HCT116 (cell line): ENCODE measurements at regions not wholly inside any gene's neighbourhood (a gene's known extent, or its start where the extent isn't known, plus 50 kb on each side); places are given as distances from the start of the nearest gene placed in this dataset.
A peak's percentile ranks its signal among the peaks of the same experiment; 100 is the strongest.

Source experiments
- ATAC-seq: fragments of 200-7000 bp; cut with Tn5 transposase; 2 replicates; pipeline ENCODE4 v1.9.1; 2020; ENCODE audit warnings: mild to moderate bottlenecking, moderate library complexity
- BruUV-seq: library from RNA; stranded (reverse); fragments of 400-500 nt; replicated peaks from 2 replicates; lab custom pipeline; 2021; lab: Mats Ljungman, UMichigan
- CTCF ChIA-PET: fragments of 300-600 bp; sonication (Branson Sonifier 250); formaldehyde crosslinking; loops from one replicate; lab custom pipeline; 2021; ENCODE audit warnings: antibody characterized with exemption; lab: Charles Lee
- POLR2A ChIA-PET: fragments of 300-600, 350-600 bp; sonication (Branson Sonifier 250); formaldehyde crosslinking; loops from one replicate; lab custom pipeline; 2021; ENCODE audit warnings: antibody characterized with exemption; lab: Charles Lee
- RAD21 ChIA-PET, 2 experiments: fragments of 300-600 bp; sonication (Branson Sonifier 250); formaldehyde crosslinking; loops; one replicate each; lab custom pipeline; 2023; ENCODE audit warnings: low total read pairs in 2 of 2; ENCODE audit not compliant: uncharacterized antibody in 2 of 2, unreplicated experiment in 2 of 2, low non-redundant PET in 1 of 2; lab: Charles Lee
- DNase-seq: peaks from one replicate; pipeline ENCODE4 v3.0.0-alpha.2; 2010; ENCODE audit warnings: low read depth, low spot score
- H2AFZ ChIP-seq: fragments of 200-600 bp; shearing (Covaris generic), sonication (generic); 2 replicates; pipeline ENCODE4 v1.6.1; 2017; ENCODE audit warnings: low read depth, mixed run types, mixed read lengths, antibody characterized with exemption, low read length; ENCODE audit not compliant: poor library complexity, severe bottlenecking
- H3K27ac ChIP-seq: 2 replicates; pipeline ENCODE4 v1.5.1; 2012; ENCODE audit warnings: low read depth, low read length
- H3K27me3 ChIP-seq: fragments of 200-600 bp; sonication (generic); 2 replicates; pipeline ENCODE4 v1.6.1; 2016; ENCODE audit warnings: mixed run types, low read length, mixed read lengths; ENCODE audit not compliant: insufficient read depth
- H3K36me3 ChIP-seq, 2 experiments: fragments of 200-500 bp in 1 of 2; fragments of 200-600 bp in 1 of 2; sonication (Bioruptor generic) in 1 of 2; sonication (generic) in 1 of 2; 2 replicates each; pipeline versions ENCODE4 v1.5.1 to v1.6.1; 2014 to 2016; ENCODE audit warnings: low read length in 2 of 2, inconsistent platforms in 1 of 2, mixed read lengths in 1 of 2, mixed run types in 1 of 2; ENCODE audit not compliant: insufficient read depth in 2 of 2, control insufficient read depth in 1 of 2
- H3K4me1 ChIP-seq, 2 experiments: fragments of 200-600 bp in 1 of 2; sonication (generic) in 1 of 2; 2 replicates each; pipeline versions ENCODE4 v1.5.1 to v1.6.1; 2012 to 2017; ENCODE audit warnings: low read length in 2 of 2, inconsistent platforms in 1 of 2, mild to moderate bottlenecking in 1 of 2, mixed read lengths in 1 of 2, mixed run types in 1 of 2, moderate library complexity in 1 of 2; ENCODE audit not compliant: insufficient read depth in 2 of 2, control insufficient read depth in 1 of 2
- H3K4me2 ChIP-seq: fragments of 200-600 bp; sonication (generic); 2 replicates; pipeline ENCODE4 v1.6.1; 2017; ENCODE audit warnings: mixed run types, low read length, mixed read lengths
- H3K4me3 ChIP-seq, 2 experiments: fragments of 200-600 bp in 1 of 2; sonication (generic) in 1 of 2; replicated peaks in 1 of 2; 2 replicates each; pipeline ENCODE4 v1.5.1; 2011 to 2016; ENCODE audit warnings: low read length in 2 of 2, control low read depth in 1 of 2, low read depth in 1 of 2, mild to moderate bottlenecking in 1 of 2, mixed read lengths in 1 of 2, mixed run types in 1 of 2
- H3K79me2 ChIP-seq: fragments of 200-600 bp; sonication (generic); 2 replicates; pipeline ENCODE4 v1.6.1; 2017; ENCODE audit warnings: mild to moderate bottlenecking, mixed run types, low read length, moderate library complexity, mixed read lengths; ENCODE audit not compliant: insufficient read depth
- H3K9ac ChIP-seq: fragments of 200-600 bp; sonication (generic); 2 replicates; pipeline ENCODE4 v1.6.1; 2016; ENCODE audit warnings: low read length, mixed read lengths
- H3K9me2 ChIP-seq: fragments of 200-600 bp; sonication (generic), shearing (Covaris generic); 2 replicates; pipeline ENCODE4 v1.6.1; 2017; ENCODE audit warnings: mixed run types, mild to moderate bottlenecking, moderate library complexity; ENCODE audit not compliant: insufficient read depth
- H3K9me3 ChIP-seq, 2 experiments: fragments of 200-500 bp in 1 of 2; fragments of 200-600 bp in 1 of 2; sonication (Bioruptor generic) in 1 of 2; sonication (generic) in 1 of 2; 2 replicates each; pipeline ENCODE4 v1.6.1; 2014 to 2017; ENCODE audit warnings: low read length in 2 of 2, mixed read lengths in 2 of 2, inconsistent platforms in 1 of 2, low read depth in 1 of 2, mild to moderate bottlenecking in 1 of 2, mixed run types in 1 of 2, moderate library complexity in 1 of 2; ENCODE audit not compliant: control insufficient read depth in 1 of 2, insufficient read depth in 1 of 2
- H4K20me1 ChIP-seq: fragments of 200-600 bp; sonication (generic), shearing (Covaris generic); 2 replicates; pipeline ENCODE4 v1.6.1; 2017; ENCODE audit warnings: mixed run types, mild to moderate bottlenecking, moderate library complexity; ENCODE audit not compliant: insufficient read depth
- ATF3 ChIP-seq: IDR thresholded peaks from 2 replicates; pipeline ENCODE4 v1.6.1; 2012
- CEBPB ChIP-seq: IDR thresholded peaks from 2 replicates; pipeline ENCODE4 v1.6.1; 2012; ENCODE audit warnings: low read depth
- CTCF ChIP-seq, 3 experiments: fragments of 200-600 bp in 1 of 3; sonication (generic) in 1 of 3; IDR thresholded peaks in 2 of 3; conservative IDR thresholded peaks in 1 of 3; 2 replicates each; pipeline ENCODE4 v1.5.1; 2012 to 2017; ENCODE audit warnings: low read depth in 2 of 3, low read length in 2 of 3, antibody characterized with exemption in 1 of 3, borderline replicate concordance in 1 of 3, control low read depth in 1 of 3, mild to moderate bottlenecking in 1 of 3, mixed read lengths in 1 of 3, mixed run types in 1 of 3, moderate library complexity in 1 of 3; ENCODE audit not compliant: insufficient read depth in 1 of 3
- ELF1 ChIP-seq: IDR thresholded peaks from 2 replicates; pipeline ENCODE4 v1.6.1; 2012; ENCODE audit warnings: low read depth, borderline replicate concordance
- EZH2 ChIP-seq: fragments of 200-600 bp; sonication (generic); IDR thresholded peaks from 2 replicates; pipeline ENCODE4 v1.6.1; 2017; ENCODE audit warnings: antibody characterized with exemption, mixed run types
- EZH2phosphoT487 ChIP-seq: fragments of 200-600 bp; IDR thresholded peaks from 2 replicates; pipeline ENCODE4 v1.6.1; 2018; ENCODE audit warnings: antibody characterized with exemption, borderline replicate concordance
- FOSL1 ChIP-seq: IDR thresholded peaks from 2 replicates; pipeline ENCODE4 v1.6.1; 2012; ENCODE audit warnings: low read depth
- JUND ChIP-seq: IDR thresholded peaks from 2 replicates; pipeline ENCODE4 v1.6.1; 2012
- POLR2A ChIP-seq: IDR thresholded peaks from 2 replicates; pipeline ENCODE4 v1.7.0; 2011; ENCODE audit warnings: borderline replicate concordance; ENCODE audit not compliant: insufficient read depth, insufficient read length; ENCODE audit errors: extremely low read depth
- REST ChIP-seq: IDR thresholded peaks from 2 replicates; pipeline ENCODE4 v1.6.1; 2012; ENCODE audit warnings: low read depth
- ZFX ChIP-seq: fragments of 450-650 bp; IDR thresholded peaks from 2 replicates; pipeline ENCODE4 v1.6.1; 2017
- ZNF274 ChIP-seq: fragments of 200-500 bp; sonication (Bioruptor generic); IDR thresholded peaks from 2 replicates; pipeline ENCODE4 v1.6.1; 2014; ENCODE audit warnings: mild to moderate bottlenecking, low read depth, low read length, inconsistent platforms
- intact Hi-C: fragments of 100-400 bp; cut with micrococcal nuclease; formaldehyde crosslinking; loops from 2 replicates; pipeline ENCODE4 v1.10.0; 2022

GRCh38 chr14:37888234-37888633 is 292.8 kb downstream of the TTC6 start:
- intact Hi-C loops: no loop called here
- H3K4me1 ChIP-seq: no peaks in the 10 kb centered on the region
- no TSS peak for BruUV-seq
- RAD21 ChIA-PET: no interaction called here
- no peak for TF ChIP-seq JUND
- TF ChIP-seq CTCF (IDR thresholded peaks at IDR 0.05 in 2 of 3, conservative IDR thresholded peaks at IDR 0.05 in 1 of 3; ENCODE audit: borderline replicate concordance in 1 of 3, insufficient read depth in 1 of 3, low read depth in 2 of 3, low read length in 2 of 3): peak in 1 of 3 experiments; percentile 10; a peak in 1 of 6 replicates
- TF ChIP-seq, all 23 proteins: peak for 1
- Histone ChIP-seq H3K4me3 (no peak overlapping the region), H3K36me3 (no peaks in the 10 kb centered on the region), H3K4me2 (no peak overlapping the region), H3K79me2 (no peaks in the 10 kb centered on the region), H3K27me3 (no peaks in the 10 kb centered on the region), H4K20me1 (no peaks in the 10 kb centered on the region), H2AFZ (no peak overlapping the region), H3K9ac (no peak overlapping the region), H3K9me2 (no peaks in the 10 kb centered on the region), H3K27ac (no peak overlapping the region), H3K9me3 (no peaks in the 10 kb centered on the region)
- no peak for DNase-seq
- ATAC-seq: peak; percentile 65; the same call in 1 of the 2 replicates
- ChIA-PET POLR2A (no interaction called here), CTCF (interaction anchor here (1.4 to 1.8 kb wide), 2 partner anchors 14 to 179 kb away, joined by 5 to 9 read pairs; no protein-coding TSS in a partner anchor)

GRCh38 chr14:37889087-37889486 is 293.7 kb downstream of the TTC6 start:
- Histone ChIP-seq H3K9me2 (no peaks in the 10 kb centered on the region), H3K4me1 (no peaks in the 10 kb centered on the region), H3K79me2 (no peaks in the 10 kb centered on the region), H3K27me3 (no peaks in the 10 kb centered on the region), H2AFZ (no peak overlapping the region), H3K4me3 (no peak overlapping the region), H3K9ac (no peak overlapping the region), H3K27ac (no peak overlapping the region), H3K9me3 (no peaks in the 10 kb centered on the region), H3K36me3 (no peaks in the 10 kb centered on the region), H3K4me2 (no peak overlapping the region), H4K20me1 (no peaks in the 10 kb centered on the region)
- ChIA-PET RAD21 (no interaction called here), POLR2A (no interaction called here), CTCF (interaction anchor here (1.4 to 1.8 kb wide), 2 partner anchors 14 to 180 kb away, joined by 5 to 9 read pairs; no protein-coding TSS in a partner anchor)
- DNase-seq (no peak), ATAC-seq (no peak)
- intact Hi-C loops: no loop called here
- no TSS peak for BruUV-seq
- TF ChIP-seq FOSL1: no peak
- no peak for TF ChIP-seq ATF3
- TF ChIP-seq EZH2phosphoT487: no peak
- no peak for TF ChIP-seq POLR2A
- TF ChIP-seq ELF1: no peak
- TF ChIP-seq EZH2: no peak
- no peak for TF ChIP-seq ZNF274
- no peak for TF ChIP-seq REST
- TF ChIP-seq CEBPB: no peak
- TF ChIP-seq ZFX: no peak
